Activated CD8-positive, alpha-beta T cell treated with anti-CD3 and anti-CD28 coated beads for 36 hours (primary cell): ENCODE measurements at regions not wholly inside any gene's neighbourhood (a gene's known extent, or its start where the extent isn't known, plus 50 kb on each side); places are given as distances from the start of the nearest gene placed in this dataset.

Source experiments
- ATAC-seq: fragments of 200-7000 bp; cut with Tn5 transposase; one replicate; pipeline ENCODE4 v1.10.0; 2021; ENCODE audit warnings: mild to moderate bottlenecking, moderate library complexity
- CTCF ChIA-PET: fragments of 350-600 bp; sonication (Branson Sonifier 250); formaldehyde crosslinking; loops from one replicate; lab custom pipeline; 2021; ENCODE audit warnings: antibody characterized with exemption; lab: Charles Lee
- POLR2A ChIA-PET: fragments of 350-600 bp; sonication (Branson Sonifier 250); formaldehyde crosslinking; loops from one replicate; lab custom pipeline; 2021; ENCODE audit warnings: antibody characterized with exemption; lab: Charles Lee
- DNase-seq: peaks from one replicate; pipeline ENCODE4 v3.0.0-alpha.2; 2020
- H3K27ac Mint-ChIP-seq: one replicate; pipeline ENCODE4 v1.8.0; 2021; ENCODE audit warnings: mild to moderate bottlenecking, mixed read lengths
- H3K27me3 Mint-ChIP-seq: one replicate; pipeline ENCODE4 v1.8.0; 2021; ENCODE audit warnings: mixed read lengths
- H3K36me3 Mint-ChIP-seq: one replicate; pipeline ENCODE4 v1.8.0; 2021; ENCODE audit warnings: low read depth, mixed read lengths
- H3K4me1 Mint-ChIP-seq: one replicate; pipeline ENCODE4 v1.8.0; 2021; ENCODE audit warnings: low read depth, mixed read lengths
- H3K4me3 Mint-ChIP-seq: one replicate; pipeline ENCODE4 v1.8.0; 2021; ENCODE audit warnings: mild to moderate bottlenecking, moderate library complexity, mixed read lengths
- H3K9me3 Mint-ChIP-seq: one replicate; pipeline ENCODE4 v1.8.0; 2021; ENCODE audit warnings: mixed read lengths
- CTCF ChIP-seq: fragments of 200-600 bp; IDR thresholded peaks from one replicate; pipeline ENCODE4 v1.8.0; 2022; ENCODE audit warnings: antibody characterized with exemption, mild to moderate bottlenecking
- intact Hi-C: fragments of 100-400 bp; cut with micrococcal nuclease; formaldehyde crosslinking; loops from one replicate; pipeline ENCODE4 v1.10.0; 2022

GRCh38 chr13:99133230-99133629 lies 67.4 kb upstream of the UBAC2 start:
- DNase-seq (no peak), ATAC-seq (no peak)
- no peak for TF ChIP-seq CTCF
- Mint-ChIP-seq H3K9me3 (no peaks in the 10 kb centered on the region), H3K4me3 (no peak overlapping the region), H3K27me3 (no peaks in the 10 kb centered on the region), H3K4me1 (no peaks in the 10 kb centered on the region), H3K27ac (no peak overlapping the region), H3K36me3 (no peaks in the 10 kb centered on the region)
- POLR2A ChIA-PET, result no interaction called here
- intact Hi-C loops, result no loop called here
- CTCF ChIA-PET, result interaction anchor here (1.5 kb wide), 1 partner anchor 43 kb away, joined by 6 read pairs; no protein-coding TSS in a partner anchor

- no peak for TF ChIP-seq CTCF
- POLR2A ChIA-PET, result no interaction called here
- Mint-ChIP-seq H3K4me1 (no peaks in the 10 kb centered on the region), H3K27ac (no peak overlapping the region), H3K9me3 (no peaks in the 10 kb centered on the region), H3K36me3 (no peaks in the 10 kb centered on the region), H3K4me3 (no peak overlapping the region), H3K27me3 (no peaks in the 10 kb centered on the region)
- ATAC-seq (no peak), DNase-seq (no peak)
- intact Hi-C loops, result no loop called here
- CTCF ChIA-PET, result interaction anchor here (1.5 kb wide), 1 partner anchor 43 kb away, joined by 6 read pairs; no protein-coding TSS in a partner anchor
Measured at GRCh38 chr13:99133848-99134247, 66.8 kb upstream of the UBAC2 start.

GRCh38 chr13:99135591-99135990 lies 65.1 kb upstream of the UBAC2 start:
- H3K36me3 Mint-ChIP-seq, result no peaks in the 10 kb centered on the region
- intact Hi-C loops, result no loop called here
- DNase-seq (no peak), ATAC-seq (no peak)
- no peak overlapping the region for H3K27ac Mint-ChIP-seq
- ChIA-PET CTCF (no interaction called here), POLR2A (no interaction called here)
- H3K4me3 Mint-ChIP-seq, result no peak overlapping the region
- no peaks in the 10 kb centered on the region for H3K4me1 Mint-ChIP-seq
- H3K9me3 Mint-ChIP-seq, result no peaks in the 10 kb centered on the region
- TF ChIP-seq CTCF, result no peak
- no peaks in the 10 kb centered on the region for H3K27me3 Mint-ChIP-seq

GRCh38 chr13:99136427-99136954 lies 64.2 kb upstream of the UBAC2 start:
- ATAC-seq, result no peak
- H3K27ac Mint-ChIP-seq, result no peak overlapping the region
- H3K4me1 Mint-ChIP-seq, result no peaks in the 10 kb centered on the region
- CTCF ChIA-PET, result no interaction called here
- H3K9me3 Mint-ChIP-seq, result peaks cover 3% of the 10 kb centered on the region
- POLR2A ChIA-PET, result no interaction called here
- no peaks in the 10 kb centered on the region for H3K27me3 Mint-ChIP-seq
- TF ChIP-seq CTCF, result no peak
- no peaks in the 10 kb centered on the region for H3K36me3 Mint-ChIP-seq
- intact Hi-C loops, result no loop called here
- no peak overlapping the region for H3K4me3 Mint-ChIP-seq
- DNase-seq, result no peak

- DNase-seq (no peak), ATAC-seq (no peak)
- ChIA-PET CTCF (interaction anchor here (1.1 to 1.9 kb wide), 3 partner anchors 13 to 36 kb away, joined by 3 to 4 read pairs (median 3); no protein-coding TSS in a partner anchor), POLR2A (no interaction called here)
- peaks cover 5% of the 10 kb centered on the region for H3K4me1 Mint-ChIP-seq
- intact Hi-C loops, result no loop called here
- TF ChIP-seq CTCF, result no peak
- H3K9me3 Mint-ChIP-seq, result peaks cover 3% of the 10 kb centered on the region
- no peaks in the 10 kb centered on the region for H3K36me3 Mint-ChIP-seq
- H3K27me3 Mint-ChIP-seq, result no peaks in the 10 kb centered on the region
- no peak overlapping the region for H3K27ac Mint-ChIP-seq
- no peak overlapping the region for H3K4me3 Mint-ChIP-seq
Measured at GRCh38 chr13:99140831-99141230, 59.8 kb upstream of the UBAC2 start.
